IgD-negative memory B cell (primary cell): ENCODE measurements at regions not wholly inside any gene's neighbourhood (a gene's known extent, or its start where the extent isn't known, plus 50 kb on each side); places are given as distances from the start of the nearest gene placed in this dataset.

ENCODE experiments used
- H3K27ac Mint-ChIP-seq, 3 donors: one replicate each; pipeline ENCODE4 v1.8.0; 2020 to 2022; ENCODE audit warnings: mild to moderate bottlenecking in 3 of 3, mixed read lengths in 3 of 3, moderate library complexity in 1 of 3
- H3K27me3 Mint-ChIP-seq: one replicate; pipeline ENCODE4 v1.8.0; 2021; ENCODE audit warnings: mixed read lengths
- H3K36me3 Mint-ChIP-seq: one replicate; pipeline ENCODE4 v1.8.0; 2020; ENCODE audit warnings: mild to moderate bottlenecking, mixed read lengths
- H3K4me1 Mint-ChIP-seq, 3 donors: one replicate each; pipeline ENCODE4 v1.8.0; 2020 to 2022; ENCODE audit warnings: mixed read lengths in 3 of 3, mild to moderate bottlenecking in 1 of 3
- H3K4me3 Mint-ChIP-seq, 4 donors: one replicate each; pipeline ENCODE4 v1.8.0; 2020 to 2022; ENCODE audit warnings: mild to moderate bottlenecking in 4 of 4, mixed read lengths in 4 of 4, moderate library complexity in 3 of 4
- H3K9me3 Mint-ChIP-seq, 3 donors: one replicate each; pipeline ENCODE4 v1.8.0; 2020 to 2021; ENCODE audit warnings: mixed read lengths in 3 of 3, mild to moderate bottlenecking in 1 of 3

- H3K27me3 Mint-ChIP-seq, result no peaks in the 10 kb centered on the region
- no peak overlapping the region for H3K27ac Mint-ChIP-seq
- no peaks in the 10 kb centered on the region for H3K9me3 Mint-ChIP-seq
- no peak overlapping the region for H3K4me3 Mint-ChIP-seq
- no peaks in the 10 kb centered on the region for H3K36me3 Mint-ChIP-seq
- H3K4me1 Mint-ChIP-seq, result no peaks in the 10 kb centered on the region
Observed at GRCh38 chr3:153061938-153062528, 100.0 kb upstream of the RAP2B start.

DNA sequence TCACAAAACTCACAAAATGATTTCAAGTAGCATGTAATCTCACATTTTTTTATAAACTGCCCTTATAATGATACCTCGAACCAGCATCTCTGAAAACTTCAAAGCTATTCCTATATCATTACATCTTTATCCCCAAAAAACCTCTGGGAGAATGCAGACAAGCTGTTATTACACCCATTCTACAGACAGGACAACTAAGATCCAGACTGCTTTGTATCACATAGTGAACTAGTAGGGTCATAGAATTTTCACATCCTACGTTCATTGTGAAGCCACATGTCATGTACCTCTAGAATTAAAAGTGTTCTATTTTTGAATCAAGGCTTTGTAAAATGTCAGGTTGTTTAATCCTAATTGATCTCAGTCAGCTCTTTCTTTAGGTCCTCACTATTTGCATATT lies 98.7 kb upstream of the RAP2B start:
- H3K4me1 Mint-ChIP-seq, result no peaks in the 10 kb centered on the region
- H3K9me3 Mint-ChIP-seq, result no peaks in the 10 kb centered on the region
- H3K36me3 Mint-ChIP-seq, result no peaks in the 10 kb centered on the region
- H3K27ac Mint-ChIP-seq, result no peak overlapping the region
- no peaks in the 10 kb centered on the region for H3K27me3 Mint-ChIP-seq
- no peak overlapping the region for H3K4me3 Mint-ChIP-seq

GRCh38 chr3:153066983-153067382 lies 95.0 kb upstream of the RAP2B start:
- Mint-ChIP-seq H3K4me1 (no peaks in the 10 kb centered on the region), H3K27ac (peak overlapping the region in 1 of 3 donors; percentile 87), H3K4me3 (no peak overlapping the region), H3K36me3 (no peaks in the 10 kb centered on the region), H3K9me3 (no peaks in the 10 kb centered on the region), H3K27me3 (no peaks in the 10 kb centered on the region)

- H3K9me3 Mint-ChIP-seq, result no peaks in the 10 kb centered on the region
- H3K36me3 Mint-ChIP-seq, result no peaks in the 10 kb centered on the region
- H3K27ac Mint-ChIP-seq, result peak overlapping the region in 1 of 3 donors; percentile 46
- H3K27me3 Mint-ChIP-seq, result no peaks in the 10 kb centered on the region
- H3K4me3 Mint-ChIP-seq, result no peak overlapping the region
- H3K4me1 Mint-ChIP-seq, result no peaks in the 10 kb centered on the region
Observed at GRCh38 chr3:153069598-153070510, 92.2 kb upstream of the RAP2B start.

DNA sequence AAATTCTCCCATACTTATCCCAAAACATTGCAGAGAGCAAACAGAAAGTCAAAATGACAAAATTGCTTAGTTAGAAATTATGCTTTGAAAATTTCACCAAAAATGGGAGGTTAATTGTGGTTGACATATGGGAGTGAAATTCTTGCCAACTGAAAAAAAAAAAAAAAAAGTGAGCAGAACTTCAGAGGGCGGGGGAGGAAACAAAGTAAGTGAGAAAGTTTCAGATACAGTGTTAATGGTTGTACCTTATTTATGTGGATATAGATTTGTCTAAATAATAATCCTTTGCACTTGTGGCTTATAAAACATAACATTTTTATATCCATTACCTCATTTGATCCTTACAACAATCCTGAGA lies 91.5 kb upstream of the RAP2B start:
- Mint-ChIP-seq H3K4me3 (no peak overlapping the region), H3K9me3 (no peaks in the 10 kb centered on the region), H3K27me3 (no peaks in the 10 kb centered on the region), H3K27ac (no peak overlapping the region), H3K36me3 (no peaks in the 10 kb centered on the region), H3K4me1 (no peaks in the 10 kb centered on the region)

DNA sequence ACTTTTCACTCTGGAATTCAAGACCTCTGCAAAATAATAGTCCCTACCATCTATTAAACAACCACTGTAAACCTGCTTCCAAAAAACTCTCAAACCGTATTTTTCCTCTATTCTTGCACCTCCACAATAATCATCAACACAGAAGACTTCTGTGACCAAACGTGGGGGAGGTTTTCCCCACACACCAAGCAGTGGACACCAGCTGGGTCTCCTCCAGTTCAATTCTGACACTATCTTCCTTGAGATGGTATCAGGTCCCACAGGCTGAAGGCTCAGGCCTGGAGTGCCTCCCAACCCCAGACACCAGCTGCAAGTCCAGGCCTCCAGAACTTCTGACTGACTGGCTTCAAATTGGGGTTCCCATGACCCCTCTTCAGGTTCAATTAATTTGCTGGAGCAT lies 89.6 kb upstream of the RAP2B start:
- H3K4me1 Mint-ChIP-seq, result no peaks in the 10 kb centered on the region
- no peaks in the 10 kb centered on the region for H3K27me3 Mint-ChIP-seq
- no peak overlapping the region for H3K4me3 Mint-ChIP-seq
- no peak overlapping the region for H3K27ac Mint-ChIP-seq
- H3K36me3 Mint-ChIP-seq, result no peaks in the 10 kb centered on the region
- no peaks in the 10 kb centered on the region for H3K9me3 Mint-ChIP-seq

GRCh38 chr3:153072856-153073255 lies 89.2 kb upstream of the RAP2B start:
- H3K27ac Mint-ChIP-seq, result no peak overlapping the region
- H3K9me3 Mint-ChIP-seq, result no peaks in the 10 kb centered on the region
- no peaks in the 10 kb centered on the region for H3K36me3 Mint-ChIP-seq
- H3K4me1 Mint-ChIP-seq, result no peaks in the 10 kb centered on the region
- no peaks in the 10 kb centered on the region for H3K27me3 Mint-ChIP-seq
- no peak overlapping the region for H3K4me3 Mint-ChIP-seq

GRCh38 chr3:153073636-153074035 lies 88.4 kb upstream of the RAP2B start:
- Mint-ChIP-seq H3K9me3 (no peaks in the 10 kb centered on the region), H3K4me3 (no peak overlapping the region), H3K27ac (no peak overlapping the region), H3K27me3 (no peaks in the 10 kb centered on the region), H3K4me1 (no peaks in the 10 kb centered on the region), H3K36me3 (no peaks in the 10 kb centered on the region)

GRCh38 chr3:153078826-153079225 lies 83.2 kb upstream of the RAP2B start:
- Mint-ChIP-seq H3K4me1 (no peaks in the 10 kb centered on the region), H3K27ac (no peak overlapping the region), H3K27me3 (peaks cover 7% of the 10 kb centered on the region), H3K9me3 (no peaks in the 10 kb centered on the region), H3K4me3 (no peak overlapping the region), H3K36me3 (peaks cover 1% of the 10 kb centered on the region)

DNA sequence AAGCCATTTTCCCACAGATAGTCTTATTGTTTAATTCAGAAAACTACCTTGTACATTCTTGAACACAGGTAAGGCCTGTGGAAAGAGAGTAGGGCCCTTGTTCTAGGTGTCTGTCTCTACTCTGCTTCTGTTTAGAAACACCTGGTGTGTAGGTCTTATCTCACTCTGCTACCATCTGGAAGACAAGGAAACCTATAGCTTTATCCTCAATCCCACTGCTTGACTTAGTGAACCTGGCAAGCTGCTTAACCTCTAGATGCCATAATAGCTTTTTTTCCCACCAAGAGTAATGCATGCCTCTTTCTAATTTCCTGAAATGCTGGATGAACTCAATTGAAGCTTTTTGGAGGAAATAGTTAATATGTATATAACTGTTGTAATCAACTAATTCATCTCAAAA lies 82.6 kb upstream of the RAP2B start:
- Mint-ChIP-seq H3K27me3 (peaks cover 7% of the 10 kb centered on the region), H3K36me3 (peaks cover 1% of the 10 kb centered on the region), H3K9me3 (no peaks in the 10 kb centered on the region), H3K27ac (no peak overlapping the region), H3K4me3 (no peak overlapping the region), H3K4me1 (no peaks in the 10 kb centered on the region)

- no peaks in the 10 kb centered on the region for H3K4me1 Mint-ChIP-seq
- no peak overlapping the region for H3K27ac Mint-ChIP-seq
- H3K9me3 Mint-ChIP-seq, result no peaks in the 10 kb centered on the region
- no peak overlapping the region for H3K4me3 Mint-ChIP-seq
- H3K36me3 Mint-ChIP-seq, result peaks cover 1% of the 10 kb centered on the region
- peaks cover 9% of the 10 kb centered on the region for H3K27me3 Mint-ChIP-seq
Observed at GRCh38 chr3:153080778-153081240, 81.2 kb upstream of the RAP2B start.

DNA sequence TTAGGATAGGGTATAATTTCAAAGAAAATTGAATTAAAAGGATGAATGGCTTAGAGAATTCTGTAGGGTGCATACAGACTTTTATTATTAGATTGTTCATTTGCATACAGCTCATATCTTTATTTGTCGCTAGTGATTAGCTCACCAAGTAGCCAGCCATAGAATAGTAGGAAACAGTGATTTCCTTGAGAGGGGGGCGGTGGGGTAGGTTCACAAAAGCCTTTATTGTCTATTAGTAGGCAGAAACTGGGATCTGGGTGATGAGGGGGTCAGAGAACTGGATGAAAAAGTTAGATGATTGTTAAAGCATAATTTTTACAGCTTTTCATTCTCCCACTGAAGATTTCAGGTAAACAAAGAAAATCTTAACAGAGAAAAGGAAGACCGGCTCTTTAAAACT lies 77.6 kb upstream of the RAP2B start:
- Mint-ChIP-seq H3K4me3 (no peak overlapping the region), H3K36me3 (no peaks in the 10 kb centered on the region), H3K4me1 (no peaks in the 10 kb centered on the region), H3K27ac (peak overlapping the region in 1 of 3 donors; percentile 40), H3K27me3 (peaks cover 7% of the 10 kb centered on the region), H3K9me3 (no peaks in the 10 kb centered on the region)

DNA sequence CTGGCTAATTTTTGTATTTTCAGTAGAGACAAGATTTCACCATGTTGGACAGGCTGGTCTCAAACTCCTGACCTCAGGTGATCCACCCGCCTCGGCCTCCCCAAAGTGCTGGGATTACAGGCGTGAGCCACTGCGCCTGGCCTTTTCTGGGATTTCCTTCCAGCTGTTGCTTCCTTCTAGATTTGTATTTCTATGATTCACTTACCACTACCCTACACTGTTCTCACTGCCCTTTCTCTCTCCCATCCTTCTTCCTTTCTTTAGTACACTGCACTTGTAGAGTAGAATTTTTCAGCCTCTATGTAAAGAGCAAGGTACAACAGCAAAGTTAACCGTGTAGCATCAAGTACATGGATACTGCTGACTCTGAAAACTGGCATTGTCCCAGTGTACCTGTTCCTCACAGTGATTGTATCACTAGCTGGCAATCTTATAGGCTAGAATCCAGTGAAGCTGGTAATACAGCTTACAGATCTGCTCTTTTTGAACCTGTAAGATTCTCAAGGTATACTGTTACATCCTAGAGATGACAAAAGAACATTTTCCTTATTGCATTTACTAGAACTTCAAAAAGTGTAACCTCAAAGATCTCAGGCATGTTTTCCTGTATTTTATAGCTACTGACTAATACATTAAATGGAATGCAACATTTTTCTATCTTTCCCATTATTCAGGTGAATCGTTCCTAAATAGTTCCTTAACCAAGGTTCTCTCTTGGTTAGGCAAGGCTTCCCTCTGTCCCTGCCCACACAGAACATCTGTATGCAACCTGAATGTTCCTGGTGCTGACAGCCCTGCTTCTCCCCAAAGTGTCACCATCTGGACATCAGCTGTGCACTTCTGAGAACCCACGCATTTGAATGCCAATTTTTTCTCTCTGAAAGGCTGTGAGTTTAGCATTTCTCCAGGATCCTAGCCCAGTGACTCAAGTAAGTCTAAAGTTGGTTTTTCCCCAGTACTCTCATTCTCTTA lies 74.1 kb upstream of the RAP2B start:
- H3K4me1 Mint-ChIP-seq, result peaks cover 0 to 1% (median 0%) of the 10 kb centered on the region in 3 donors
- H3K36me3 Mint-ChIP-seq, result no peaks in the 10 kb centered on the region
- peaks cover 2% of the 10 kb centered on the region for H3K27me3 Mint-ChIP-seq
- H3K27ac Mint-ChIP-seq, result no peak overlapping the region
- no peaks in the 10 kb centered on the region for H3K9me3 Mint-ChIP-seq
- no peak overlapping the region for H3K4me3 Mint-ChIP-seq

DNA sequence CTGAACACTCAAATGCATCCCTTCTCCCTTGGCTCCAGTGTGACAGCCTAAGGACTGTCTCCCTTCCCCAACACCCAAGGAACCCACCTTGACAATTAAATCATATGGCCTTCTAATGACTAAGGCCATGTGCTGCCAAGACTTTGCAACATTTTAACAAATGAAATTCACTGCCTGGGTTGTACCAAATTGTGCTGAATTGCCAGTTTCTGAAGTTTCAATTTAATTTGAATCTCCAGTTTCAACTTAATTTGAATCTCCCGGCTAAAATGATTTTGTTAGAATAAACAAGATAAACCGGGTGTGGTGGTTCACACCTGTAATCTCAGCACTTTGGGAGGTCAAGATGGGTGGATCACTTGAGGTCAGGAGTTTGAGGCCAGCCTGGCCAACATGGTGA lies 72.4 kb upstream of the RAP2B start:
- no peak overlapping the region for H3K27ac Mint-ChIP-seq
- H3K4me3 Mint-ChIP-seq, result no peak overlapping the region
- peaks cover 2% of the 10 kb centered on the region for H3K27me3 Mint-ChIP-seq
- H3K9me3 Mint-ChIP-seq, result no peaks in the 10 kb centered on the region
- no peaks in the 10 kb centered on the region for H3K36me3 Mint-ChIP-seq
- peaks cover 0 to 5% (median 3%) of the 10 kb centered on the region in 3 donors for H3K4me1 Mint-ChIP-seq

GRCh38 chr3:153090973-153091372 lies 71.1 kb upstream of the RAP2B start:
- Mint-ChIP-seq H3K27me3 (no peaks in the 10 kb centered on the region), H3K4me3 (no peak overlapping the region), H3K27ac (no peak overlapping the region), H3K36me3 (no peaks in the 10 kb centered on the region), H3K4me1 (peaks cover 0 to 5% (median 3%) of the 10 kb centered on the region in 3 donors), H3K9me3 (no peaks in the 10 kb centered on the region)
